ENCODE measurements at regions not wholly inside any gene's neighbourhood (a gene's known extent, or its start where the extent isn't known, plus 50 kb on each side); places are given as distances from the start of the nearest gene placed in this dataset.
"Not testable (repeated sequence)": the region's sequence is repeated elsewhere in the genome, so short reads cannot be mapped to it uniquely, and the experiment has no call there.

GRCh38 chr3:21952856-21953255 lies 201.8 kb upstream of the ZNF385D start:
- TF ChIP-seq, protein P1, sequence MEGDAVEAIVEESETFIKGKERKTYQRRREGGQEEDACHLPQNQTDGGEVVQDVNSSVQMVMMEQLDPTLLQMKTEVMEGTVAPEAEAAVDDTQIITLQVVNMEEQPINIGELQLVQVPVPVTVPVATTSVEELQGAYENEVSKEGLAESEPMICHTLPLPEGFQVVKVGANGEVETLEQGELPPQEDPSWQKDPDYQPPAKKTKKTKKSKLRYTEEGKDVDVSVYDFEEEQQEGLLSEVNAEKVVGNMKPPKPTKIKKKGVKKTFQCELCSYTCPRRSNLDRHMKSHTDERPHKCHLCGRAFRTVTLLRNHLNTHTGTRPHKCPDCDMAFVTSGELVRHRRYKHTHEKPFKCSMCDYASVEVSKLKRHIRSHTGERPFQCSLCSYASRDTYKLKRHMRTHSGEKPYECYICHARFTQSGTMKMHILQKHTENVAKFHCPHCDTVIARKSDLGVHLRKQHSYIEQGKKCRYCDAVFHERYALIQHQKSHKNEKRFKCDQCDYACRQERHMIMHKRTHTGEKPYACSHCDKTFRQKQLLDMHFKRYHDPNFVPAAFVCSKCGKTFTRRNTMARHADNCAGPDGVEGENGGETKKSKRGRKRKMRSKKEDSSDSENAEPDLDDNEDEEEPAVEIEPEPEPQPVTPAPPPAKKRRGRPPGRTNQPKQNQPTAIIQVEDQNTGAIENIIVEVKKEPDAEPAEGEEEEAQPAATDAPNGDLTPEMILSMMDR (IDR thresholded peaks at IDR 0.05; ENCODE audit: insufficient read depth, low read length, poor library complexity, severe bottlenecking): no peak
- Histone ChIP-seq H3K36me3 (ENCODE audit: control insufficient read depth, insufficient read depth, low read length) (no peaks in the 10 kb centered on the region), H3K27me3 (replicated peaks; ENCODE audit: control insufficient read depth, insufficient read depth, low read length) (no peaks in the 10 kb centered on the region), H3K4me3 (replicated peaks; ENCODE audit: low read depth, low read length) (no peak overlapping the region)
- DNase-seq (ENCODE audit: extremely low read depth, insufficient read length): no peak

DNA sequence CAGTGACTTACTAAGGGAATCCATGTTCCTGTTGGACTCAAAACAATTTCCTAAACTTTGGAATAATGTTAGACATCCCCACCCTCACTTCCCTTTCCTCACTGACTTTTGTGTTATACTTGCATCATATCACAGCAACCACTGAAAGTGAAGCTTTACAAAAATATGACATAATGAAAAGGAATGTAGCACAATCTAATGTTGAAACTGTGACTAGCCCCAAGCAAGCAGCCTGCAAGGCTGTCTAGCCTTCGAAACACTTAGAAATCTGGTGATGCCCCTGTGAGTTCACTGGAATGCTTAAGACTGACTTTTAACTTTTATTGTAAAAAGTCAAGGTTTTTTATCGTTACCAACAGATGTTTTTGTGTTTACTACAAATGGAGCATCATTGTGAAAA lies 203.7 kb upstream of the ZNF385D start:
- TF ChIP-seq, protein P1 (IDR thresholded peaks at IDR 0.05; ENCODE audit: insufficient read depth, low read length, poor library complexity, severe bottlenecking): no peak
- no peaks in the 10 kb centered on the region for H3K27me3 ChIP-seq (replicated peaks; ENCODE audit: control insufficient read depth, insufficient read depth, low read length)
- no peak overlapping the region for H3K4me3 ChIP-seq (replicated peaks; ENCODE audit: low read depth, low read length)
- DNase-seq (ENCODE audit: extremely low read depth, insufficient read length): no peak
- no peaks in the 10 kb centered on the region for H3K36me3 ChIP-seq (ENCODE audit: control insufficient read depth, insufficient read depth, low read length)

DNA sequence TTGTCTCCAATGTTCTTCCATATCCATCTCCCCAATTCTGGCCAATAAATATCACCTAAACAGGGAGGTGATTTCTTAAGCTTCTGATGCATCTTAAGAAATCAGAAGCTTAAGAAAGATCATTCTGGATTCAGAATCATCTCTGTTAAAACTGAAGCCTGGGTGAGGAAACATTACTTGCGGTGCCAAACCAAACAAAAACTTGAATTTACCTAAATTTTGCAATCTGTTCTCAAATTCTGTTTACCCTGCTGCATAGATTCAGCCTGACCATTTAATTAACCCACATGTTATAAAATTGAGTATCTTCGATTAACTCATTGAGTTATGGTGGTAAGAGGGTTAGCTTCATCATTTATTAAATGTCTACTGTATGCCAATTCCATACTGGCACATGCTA lies 204.4 kb upstream of the ZNF385D start:
- no peak for DNase-seq (ENCODE audit: extremely low read depth, insufficient read length)
- Histone ChIP-seq H3K27me3 (replicated peaks; ENCODE audit: control insufficient read depth, insufficient read depth, low read length) (no peaks in the 10 kb centered on the region), H3K4me3 (replicated peaks; ENCODE audit: low read depth, low read length) (no peak overlapping the region), H3K36me3 (ENCODE audit: control insufficient read depth, insufficient read depth, low read length) (no peaks in the 10 kb centered on the region)
- TF ChIP-seq, protein P1 (IDR thresholded peaks at IDR 0.05; ENCODE audit: insufficient read depth, low read length, poor library complexity, severe bottlenecking): no peak

DNA sequence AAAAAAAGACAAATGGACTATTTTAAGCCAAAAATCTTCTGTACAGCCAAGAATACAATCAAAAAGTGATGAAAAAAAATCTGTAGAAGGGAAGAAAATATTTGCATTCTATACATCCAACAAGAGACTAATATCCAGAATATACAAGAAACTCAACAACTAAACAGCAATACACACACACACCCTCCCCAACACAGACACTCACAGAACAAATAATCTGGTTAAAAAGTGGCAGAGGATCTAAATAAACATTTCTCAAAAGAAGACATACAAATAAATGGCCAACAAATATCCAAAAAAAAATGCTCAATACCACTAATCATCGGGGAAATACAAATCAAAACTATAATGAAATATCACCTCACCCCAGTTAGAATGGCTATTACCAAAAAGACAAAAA lies 209.0 kb upstream of the ZNF385D start:
- H3K27me3 ChIP-seq (replicated peaks; ENCODE audit: control insufficient read depth, insufficient read depth, low read length): no peaks in the 10 kb centered on the region
- DNase-seq (ENCODE audit: extremely low read depth, insufficient read length): no peak
- TF ChIP-seq, protein P1 (IDR thresholded peaks at IDR 0.05; ENCODE audit: insufficient read depth, low read length, poor library complexity, severe bottlenecking): no peak
- H3K4me3 ChIP-seq (replicated peaks; ENCODE audit: low read depth, low read length): no peak overlapping the region
- H3K36me3 ChIP-seq (ENCODE audit: control insufficient read depth, insufficient read depth, low read length): no peaks in the 10 kb centered on the region

GRCh38 chr3:21962456-21962855 lies 211.4 kb upstream of the ZNF385D start:
- DNase-seq (ENCODE audit: extremely low read depth, insufficient read length): no peak
- no peaks in the 10 kb centered on the region for H3K36me3 ChIP-seq (ENCODE audit: control insufficient read depth, insufficient read depth, low read length)
- no peaks in the 10 kb centered on the region for H3K27me3 ChIP-seq (replicated peaks; ENCODE audit: control insufficient read depth, insufficient read depth, low read length)
- H3K4me3 ChIP-seq (replicated peaks; ENCODE audit: low read depth, low read length): no peak overlapping the region
- TF ChIP-seq, protein P1 (IDR thresholded peaks at IDR 0.05; ENCODE audit: insufficient read depth, low read length, poor library complexity, severe bottlenecking): no peak

DNA sequence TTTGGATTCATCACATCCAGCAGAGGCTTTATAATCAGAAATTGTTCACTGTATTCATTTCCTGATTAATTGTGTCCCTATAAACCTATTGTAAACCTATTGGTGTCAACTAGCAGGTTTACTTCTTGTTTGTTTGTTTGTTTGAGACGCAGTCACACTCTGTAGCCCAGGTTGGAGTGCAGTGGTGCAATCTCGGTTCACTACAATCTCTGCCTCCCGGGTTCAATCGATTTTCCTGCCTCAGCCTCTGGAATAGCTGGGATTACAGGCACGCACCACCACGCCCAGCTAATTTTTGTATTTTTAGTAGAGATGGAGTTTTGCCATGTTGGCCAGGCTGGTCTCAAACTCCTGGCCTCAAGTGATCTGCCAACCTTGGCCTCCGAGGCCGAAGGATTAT lies 215.4 kb upstream of the ZNF385D start:
- DNase-seq (ENCODE audit: extremely low read depth, insufficient read length); H3K36me3 ChIP-seq (ENCODE audit: control insufficient read depth, insufficient read depth, low read length): not testable (repeated sequence)

More for the DNA sequence above, 215.4 kb upstream of the ZNF385D start:
- not testable (repeated sequence) for H3K4me3 ChIP-seq (replicated peaks; ENCODE audit: low read depth, low read length); H3K27me3 ChIP-seq (replicated peaks; ENCODE audit: control insufficient read depth, insufficient read depth, low read length)
